Tibial nerve (tissue), 4 donors: ENCODE measurements at regions not wholly inside any gene's neighbourhood (a gene's known extent, or its start where the extent isn't known, plus 50 kb on each side); places are given as distances from the start of the nearest gene placed in this dataset.

Experiments used
- CTCF ChIP-seq, 5 experiments: fragments of 200-600 bp in 3 of 5; fragments of 450-650 bp in 2 of 5; sonication (generic) in 3 of 5; IDR thresholded peaks; one replicate each; pipeline ENCODE4 v1.5.1; 2016 to 2019; ENCODE audit warnings: antibody characterized with exemption in 5 of 5, mild to moderate bottlenecking in 3 of 5, moderate library complexity in 2 of 5
- EP300 ChIP-seq, 2 donors: sonication (generic); formaldehyde crosslinking; IDR thresholded peaks; one replicate each; pipeline ENCODE4 v1.6.1; 2017; ENCODE audit warnings: antibody characterized with exemption in 2 of 2, mild to moderate bottlenecking in 1 of 2
- POLR2A ChIP-seq, 2 donors: fragments of 450-650 bp; IDR thresholded peaks; one replicate each; pipeline ENCODE4 v1.6.1; 2017; ENCODE audit warnings: antibody characterized with exemption in 2 of 2, mild to moderate bottlenecking in 2 of 2, moderate library complexity in 2 of 2

GRCh38 chr12:127120851-127121250 lies 1146.1 kb upstream of the TMEM132C start:
- no peak for TF ChIP-seq CTCF (IDR thresholded peaks at IDR 0.05)
- TF ChIP-seq POLR2A (IDR thresholded peaks at IDR 0.05), result no peak
- no peak for TF ChIP-seq EP300 (IDR thresholded peaks at IDR 0.05)
